H54 (cell line): ENCODE measurements at regions not wholly inside any gene's neighbourhood (a gene's known extent, or its start where the extent isn't known, plus 50 kb on each side); places are given as distances from the start of the nearest gene placed in this dataset.
A peak's percentile ranks its signal among the peaks of the same experiment; 100 is the strongest.

Source experiments
- DNase-seq: peaks from one replicate; pipeline ENCODE4 v3.0.0; 2011; ENCODE audit warnings: low spot score, mixed read lengths; ENCODE audit not compliant: insufficient read length
- FAIRE-seq: peaks from 3 replicates; lab custom pipeline; 2011; peaks lifted over from hg19 to GRCh38; lab: Jason Lieb, UNC
- POLR2A ChIP-seq: IDR thresholded peaks from 2 replicates; pipeline ENCODE4 v1.6.1; 2011; ENCODE audit warnings: low read depth, mild to moderate bottlenecking, low read length

- no peak for DNase-seq
- no peak for TF ChIP-seq POLR2A
- FAIRE-seq, result no peak
These were observed 365.1 kb upstream of the RIOK2 start for GRCh38 chr5:97547999-97548738.

- FAIRE-seq (no peak), DNase-seq (no peak)
- no peak for TF ChIP-seq POLR2A
These were observed 365.7 kb upstream of the RIOK2 start for GRCh38 chr5:97548739-97549080.

- FAIRE-seq (no peak), DNase-seq (no peak)
- no peak for TF ChIP-seq POLR2A
These were observed 366.4 kb upstream of the RIOK2 start for GRCh38 chr5:97549496-97549895.

DNA sequence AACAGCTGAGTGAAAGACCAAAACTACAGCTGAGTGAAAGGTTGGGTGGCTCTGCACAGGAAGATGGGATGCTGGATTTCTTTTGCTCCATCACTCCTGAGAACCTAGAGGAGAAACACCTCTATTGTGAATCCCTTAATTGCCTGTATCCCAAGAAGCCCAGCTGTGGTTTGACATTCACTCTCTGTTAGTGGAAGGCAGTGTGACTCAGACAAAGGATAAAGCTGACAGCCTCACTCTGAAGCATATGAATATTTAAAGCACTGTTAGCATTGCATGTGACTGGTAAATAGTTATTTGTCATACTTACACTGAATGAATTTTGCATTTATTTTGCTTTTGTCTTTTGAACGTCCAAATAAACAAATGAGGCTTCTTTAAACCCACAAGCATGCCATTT lies 367.1 kb upstream of the RIOK2 start:
- no peak for TF ChIP-seq POLR2A
- DNase-seq (no peak), FAIRE-seq (peak; percentile 91)

DNA sequence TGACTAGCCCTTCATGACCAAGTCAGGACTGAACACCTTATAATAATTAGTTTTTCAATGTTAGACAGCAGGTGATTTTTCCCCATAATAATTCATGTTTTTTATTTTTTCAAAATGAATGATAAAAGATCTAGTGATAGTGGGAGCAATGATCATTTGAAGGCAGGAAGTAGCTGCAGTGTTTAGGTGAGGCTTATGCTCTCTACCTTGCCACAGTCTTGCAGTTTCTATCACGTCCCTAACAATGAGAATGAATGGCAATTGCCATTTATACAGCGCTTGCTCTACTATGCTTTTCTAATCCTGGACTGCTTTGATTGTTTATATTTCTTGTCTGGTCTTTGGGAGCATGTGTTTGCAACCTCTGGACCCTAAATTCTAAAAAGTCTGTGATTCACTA lies 367.8 kb upstream of the RIOK2 start:
- no peak for TF ChIP-seq POLR2A
- FAIRE-seq (no peak), DNase-seq (no peak)

- no peak for TF ChIP-seq POLR2A
- FAIRE-seq (peak; percentile 83), DNase-seq (no peak)
These were observed 370.8 kb upstream of the RIOK2 start for GRCh38 chr5:97553604-97554452.

GRCh38 chr5:97554977-97555643 lies 372.1 kb upstream of the RIOK2 start:
- TF ChIP-seq POLR2A, result no peak
- DNase-seq (no peak), FAIRE-seq (peak; percentile 94)

GRCh38 chr5:97555644-97555981 lies 372.6 kb upstream of the RIOK2 start:
- FAIRE-seq (peak; percentile 62), DNase-seq (no peak)
- no peak for TF ChIP-seq POLR2A

- TF ChIP-seq POLR2A, result no peak
- no peak for FAIRE-seq
- DNase-seq, result no peak
These were observed 377.0 kb upstream of the RIOK2 start for GRCh38 chr5:97559827-97560598.

DNA sequence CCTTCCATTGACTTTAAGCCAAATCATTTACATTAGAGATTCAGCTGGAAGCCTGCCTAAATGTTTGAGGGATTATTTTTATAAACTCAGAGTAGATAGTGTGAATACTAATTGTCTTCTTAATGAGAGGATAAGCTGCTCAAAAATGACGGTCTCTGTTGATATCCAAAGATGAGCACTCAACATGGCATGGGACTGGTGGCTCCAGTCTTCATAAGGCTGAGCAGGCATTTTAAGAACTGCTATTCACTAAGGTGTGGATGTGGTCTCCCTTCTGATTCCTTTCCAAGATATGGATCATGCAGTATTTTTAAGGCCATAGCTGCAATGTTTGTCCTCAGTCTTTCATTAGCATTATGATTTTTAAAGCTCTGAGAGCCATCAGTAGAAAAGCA lies 377.5 kb upstream of the RIOK2 start:
- no peak for TF ChIP-seq POLR2A
- FAIRE-seq (no peak), DNase-seq (no peak)

GRCh38 chr5:97563050-97563657 lies 380.1 kb upstream of the RIOK2 start:
- FAIRE-seq (no peak), DNase-seq (no peak)
- TF ChIP-seq POLR2A, result no peak

DNA sequence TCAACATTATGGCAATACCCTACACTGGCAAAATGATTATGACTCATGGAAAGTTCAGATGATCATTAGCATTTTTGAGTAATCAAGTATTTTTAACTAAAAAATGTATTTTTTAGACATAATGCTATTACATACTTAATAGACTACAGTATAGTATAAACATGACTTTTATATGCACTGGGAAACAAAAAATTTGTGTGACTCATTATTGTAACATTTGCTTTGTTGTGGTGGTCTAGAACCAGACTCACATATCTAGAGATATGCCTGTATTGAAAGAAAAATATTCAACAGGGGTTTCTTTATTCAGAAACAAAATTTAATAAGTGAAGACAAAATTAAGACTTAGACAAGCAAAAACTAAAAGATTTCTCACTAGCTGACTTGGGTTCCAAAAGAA lies 385.3 kb upstream of the RIOK2 start:
- TF ChIP-seq POLR2A, result no peak
- no peak for DNase-seq
- FAIRE-seq, result no peak

DNA sequence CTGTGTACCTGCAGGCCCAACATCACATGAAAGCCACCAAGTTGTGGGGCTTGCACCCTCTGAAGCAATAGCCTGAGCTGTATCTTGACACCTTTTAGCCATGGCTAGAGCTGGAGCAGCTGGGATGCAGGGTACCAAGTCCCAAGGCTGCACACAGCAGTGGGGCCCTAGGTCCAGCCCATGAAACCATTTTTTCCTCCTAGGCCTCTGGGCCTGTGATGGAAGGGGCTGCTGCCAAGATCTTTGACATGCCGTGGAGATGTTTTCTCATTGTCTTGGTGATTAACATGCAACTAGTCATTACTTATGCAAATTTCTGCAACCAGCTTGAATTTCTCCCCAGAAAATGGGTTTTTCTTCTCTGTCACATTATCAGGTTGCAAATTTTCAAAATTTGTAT lies 387.2 kb upstream of the RIOK2 start:
- FAIRE-seq (no peak), DNase-seq (no peak)
- no peak for TF ChIP-seq POLR2A
